Astrocyte (in vitro differentiated cells and primary cell): ENCODE measurements at regions not wholly inside any gene's neighbourhood (a gene's known extent, or its start where the extent isn't known, plus 50 kb on each side); places are given as distances from the start of the nearest gene placed in this dataset.
"Not testable (repeated sequence)": the region's sequence is repeated elsewhere in the genome, so short reads cannot be mapped to it uniquely, and the experiment has no call there.

ENCODE experiments used
- CTCF ChIP-seq: IDR thresholded peaks from 2 replicates; pipeline ENCODE4 v1.5.1; 2011; ENCODE audit warnings: low read depth, mild to moderate bottlenecking, inconsistent platforms, low read length, moderate library complexity; ENCODE audit not compliant: insufficient read depth
- EZH2 ChIP-seq: IDR thresholded peaks from 2 replicates; pipeline ENCODE4 v1.6.1; 2012; ENCODE audit warnings: mild to moderate bottlenecking, low read length, inconsistent platforms; ENCODE audit not compliant: insufficient read depth

DNA sequence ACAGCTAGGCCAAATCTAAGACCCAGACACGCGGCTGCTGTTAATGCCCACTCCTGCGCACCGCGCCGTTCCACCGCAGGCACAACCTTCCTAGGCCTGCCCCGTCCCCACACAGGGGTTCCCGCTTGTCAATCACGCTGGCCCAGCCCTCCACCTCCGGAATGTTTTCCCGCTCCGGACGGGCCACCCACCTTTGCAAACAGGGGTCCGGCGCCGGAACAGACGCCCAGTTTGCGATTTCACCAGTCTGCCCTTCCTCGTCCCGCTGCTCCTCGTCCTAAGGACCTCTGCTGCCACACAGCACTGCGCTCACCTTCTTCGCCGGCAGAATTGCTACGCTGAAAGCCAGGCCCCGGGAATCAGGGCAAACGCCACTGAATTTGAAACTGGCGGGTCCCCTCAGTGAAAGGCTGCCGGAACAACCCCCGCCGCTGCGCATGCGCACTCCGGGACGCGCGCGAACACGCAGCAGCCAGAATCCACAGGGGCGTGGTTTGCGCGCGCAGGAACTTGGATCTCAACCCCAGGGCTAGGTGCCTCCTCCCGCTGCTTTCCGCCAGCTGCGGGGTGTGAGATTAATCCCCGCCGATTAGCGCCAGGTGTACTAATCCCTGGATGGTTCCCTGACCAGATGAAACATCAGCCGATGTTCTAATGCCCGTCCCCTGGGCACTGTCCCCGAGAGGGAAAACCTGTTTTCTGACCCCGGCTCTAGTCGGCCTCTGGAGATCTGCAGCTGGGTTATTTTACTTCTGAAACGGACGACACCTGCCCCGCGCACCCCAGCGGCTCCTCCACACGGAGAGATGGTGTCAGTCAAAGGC, 159.7 kb downstream of the KLRB1 start:
- not testable (repeated sequence) for TF ChIP-seq CTCF, EZH2
